ENCODE measurements at regions not wholly inside any gene's neighbourhood (a gene's known extent, or its start where the extent isn't known, plus 50 kb on each side); places are given as distances from the start of the nearest gene placed in this dataset.

DNA sequence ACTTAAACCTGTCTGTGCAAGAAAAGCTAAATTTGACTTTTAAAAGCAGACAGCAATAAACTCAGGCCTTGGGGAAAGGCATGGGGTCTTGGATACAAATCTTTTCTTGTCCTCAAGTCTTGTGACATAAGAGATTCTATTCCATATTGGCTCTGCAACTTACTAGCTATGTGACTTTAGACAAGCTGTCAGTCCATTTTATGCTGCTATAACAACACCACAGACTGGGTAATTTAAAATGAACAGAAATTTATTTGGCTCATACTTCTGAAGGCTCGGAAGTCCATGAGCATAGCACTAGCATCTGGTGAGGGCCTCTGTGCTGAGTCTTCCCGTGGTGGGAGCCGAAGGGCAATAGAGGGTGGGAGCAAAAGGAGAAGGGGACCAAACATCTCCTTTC lies 246.0 kb upstream of the MOCS1 start:
- H3K27me3 ChIP-seq (ENCODE audit: control insufficient read depth in 3 of 3, insufficient read depth in 3 of 3, low read length in 2 of 3): no peaks in the 10 kb centered on the region
- no peak overlapping the region for H3K9ac ChIP-seq (ENCODE audit: insufficient read depth in 1 of 2, low read length in 2 of 2)
- H3K4me3 ChIP-seq: no peak overlapping the region
- DNase-seq (no peak), ATAC-seq (ENCODE audit: insufficient read depth, low FRiP score) (no peak)
- H3K4me1 ChIP-seq (ENCODE audit: control insufficient read depth in 5 of 5, insufficient read depth in 5 of 5, low read length in 5 of 5): no peaks in the 10 kb centered on the region
- no peak overlapping the region for H3K27ac ChIP-seq (ENCODE audit: low read depth in 1 of 2, low read length in 1 of 2)
- no peaks in the 10 kb centered on the region for H3K36me3 ChIP-seq (ENCODE audit: control insufficient read depth in 4 of 4, insufficient read depth in 4 of 4, low read length in 4 of 4)
- H3K9me3 ChIP-seq (ENCODE audit: control insufficient read depth in 4 of 4, insufficient read depth in 3 of 4, low read length in 3 of 4): peaks cover 0 to 9% (median 7%) of the 10 kb centered on the region in 4 donors
- TF ChIP-seq, protein P1, sequence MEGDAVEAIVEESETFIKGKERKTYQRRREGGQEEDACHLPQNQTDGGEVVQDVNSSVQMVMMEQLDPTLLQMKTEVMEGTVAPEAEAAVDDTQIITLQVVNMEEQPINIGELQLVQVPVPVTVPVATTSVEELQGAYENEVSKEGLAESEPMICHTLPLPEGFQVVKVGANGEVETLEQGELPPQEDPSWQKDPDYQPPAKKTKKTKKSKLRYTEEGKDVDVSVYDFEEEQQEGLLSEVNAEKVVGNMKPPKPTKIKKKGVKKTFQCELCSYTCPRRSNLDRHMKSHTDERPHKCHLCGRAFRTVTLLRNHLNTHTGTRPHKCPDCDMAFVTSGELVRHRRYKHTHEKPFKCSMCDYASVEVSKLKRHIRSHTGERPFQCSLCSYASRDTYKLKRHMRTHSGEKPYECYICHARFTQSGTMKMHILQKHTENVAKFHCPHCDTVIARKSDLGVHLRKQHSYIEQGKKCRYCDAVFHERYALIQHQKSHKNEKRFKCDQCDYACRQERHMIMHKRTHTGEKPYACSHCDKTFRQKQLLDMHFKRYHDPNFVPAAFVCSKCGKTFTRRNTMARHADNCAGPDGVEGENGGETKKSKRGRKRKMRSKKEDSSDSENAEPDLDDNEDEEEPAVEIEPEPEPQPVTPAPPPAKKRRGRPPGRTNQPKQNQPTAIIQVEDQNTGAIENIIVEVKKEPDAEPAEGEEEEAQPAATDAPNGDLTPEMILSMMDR (IDR thresholded peaks at IDR 0.05; ENCODE audit: control extremely low read depth, extremely low read depth): no peak
- 78 to 80% methylated on average over 3 of the region's 3 CpGs for WGBS, 2 donors

DNA sequence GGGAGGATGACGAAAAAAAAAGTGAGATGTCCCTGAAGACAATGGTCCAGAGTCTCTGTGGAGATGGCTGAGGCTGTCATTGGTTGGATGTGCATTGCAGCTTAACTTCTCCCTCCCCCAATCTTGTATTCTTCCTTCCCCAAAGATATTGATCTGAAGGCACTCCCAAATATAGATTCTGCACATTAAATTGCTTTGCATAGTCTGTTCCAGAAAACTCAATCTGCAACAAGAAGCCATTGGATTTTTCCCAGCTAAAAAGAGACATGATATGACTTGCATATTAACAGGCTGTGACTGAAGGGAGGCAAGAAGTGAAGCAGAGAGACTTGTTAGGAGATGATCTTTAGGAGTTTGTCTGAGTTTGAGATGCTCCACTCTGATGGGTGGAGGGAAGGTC lies 245.2 kb upstream of the MOCS1 start:
- Histone ChIP-seq H3K9me3 (ENCODE audit: control insufficient read depth in 4 of 4, insufficient read depth in 3 of 4, low read length in 3 of 4) (peaks cover 0 to 9% (median 7%) of the 10 kb centered on the region in 4 donors), H3K27ac (ENCODE audit: low read depth in 1 of 2, low read length in 1 of 2) (no peak overlapping the region), H3K9ac (ENCODE audit: insufficient read depth in 1 of 2, low read length in 2 of 2) (no peak overlapping the region), H3K36me3 (ENCODE audit: control insufficient read depth in 4 of 4, insufficient read depth in 4 of 4, low read length in 4 of 4) (no peaks in the 10 kb centered on the region), H3K27me3 (ENCODE audit: control insufficient read depth in 3 of 3, insufficient read depth in 3 of 3, low read length in 2 of 3) (no peaks in the 10 kb centered on the region), H3K4me1 (ENCODE audit: control insufficient read depth in 5 of 5, insufficient read depth in 5 of 5, low read length in 5 of 5) (no peaks in the 10 kb centered on the region), H3K4me3 (no peak overlapping the region)
- ATAC-seq (ENCODE audit: insufficient read depth, low FRiP score) (no peak), DNase-seq (no peak)
- TF ChIP-seq, protein P1 (IDR thresholded peaks at IDR 0.05; ENCODE audit: control extremely low read depth, extremely low read depth): no peak
- WGBS, 2 donors: 87 to 94% methylated on average over 1 of the region's 1 CpG

DNA sequence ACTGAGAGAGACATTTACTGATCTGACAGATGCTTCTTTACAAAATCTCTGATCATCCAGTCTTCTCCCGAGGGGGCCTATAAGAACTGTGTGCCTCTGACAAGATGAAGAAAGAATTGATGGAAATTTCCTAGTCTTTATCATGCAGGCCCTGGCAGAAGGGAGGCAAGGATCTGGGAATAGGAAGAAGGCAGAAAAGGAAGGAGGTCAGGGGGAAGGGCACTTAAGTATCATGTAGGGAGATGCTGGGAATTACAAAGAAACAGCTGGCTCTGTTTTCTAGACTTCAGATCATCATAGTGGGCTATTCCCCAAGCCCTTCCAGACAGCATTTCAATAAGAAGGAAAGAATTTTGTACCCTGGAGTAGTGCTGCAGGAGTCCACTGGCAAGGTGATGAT lies 243.3 kb upstream of the MOCS1 start:
- Histone ChIP-seq H3K4me1 (ENCODE audit: control insufficient read depth in 5 of 5, insufficient read depth in 5 of 5, low read length in 5 of 5) (no peaks in the 10 kb centered on the region), H3K9me3 (ENCODE audit: control insufficient read depth in 4 of 4, insufficient read depth in 3 of 4, low read length in 3 of 4) (peaks cover 0 to 8% (median 2%) of the 10 kb centered on the region in 4 donors), H3K36me3 (ENCODE audit: control insufficient read depth in 4 of 4, insufficient read depth in 4 of 4, low read length in 4 of 4) (no peaks in the 10 kb centered on the region), H3K9ac (ENCODE audit: insufficient read depth in 1 of 2, low read length in 2 of 2) (no peak overlapping the region), H3K4me3 (no peak overlapping the region), H3K27me3 (ENCODE audit: control insufficient read depth in 3 of 3, insufficient read depth in 3 of 3, low read length in 2 of 3) (no peaks in the 10 kb centered on the region), H3K27ac (ENCODE audit: low read depth in 1 of 2, low read length in 1 of 2) (no peak overlapping the region)
- DNase-seq (no peak), ATAC-seq (ENCODE audit: insufficient read depth, low FRiP score) (no peak)
- 81 to 87% methylated on average over 1 of the region's 1 CpG for WGBS, 2 donors
- TF ChIP-seq, protein P1 (IDR thresholded peaks at IDR 0.05; ENCODE audit: control extremely low read depth, extremely low read depth): no peak

DNA sequence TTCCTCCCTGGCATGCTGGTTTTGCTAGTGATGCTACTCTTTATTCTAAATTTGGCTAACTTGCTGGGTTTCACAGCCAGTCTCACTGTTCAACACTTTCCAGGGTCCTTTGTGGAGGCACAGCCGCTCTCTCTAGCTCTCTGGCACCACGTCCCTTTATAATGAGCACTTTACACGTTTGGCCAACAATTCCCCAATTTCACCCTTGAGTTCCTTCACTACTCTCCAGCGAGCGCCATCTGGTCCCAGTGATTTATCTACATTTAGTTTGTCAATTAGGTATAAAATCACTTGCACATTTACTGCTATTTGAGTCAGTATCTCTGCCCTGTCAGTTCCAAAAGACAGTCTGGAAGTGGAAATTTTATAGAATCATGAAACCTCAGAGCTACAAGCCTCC lies 241.9 kb upstream of the MOCS1 start:
- Histone ChIP-seq H3K27ac (ENCODE audit: low read depth in 1 of 2, low read length in 1 of 2) (no peak overlapping the region), H3K4me3 (no peak overlapping the region), H3K4me1 (ENCODE audit: control insufficient read depth in 5 of 5, insufficient read depth in 5 of 5, low read length in 5 of 5) (no peaks in the 10 kb centered on the region), H3K36me3 (ENCODE audit: control insufficient read depth in 4 of 4, insufficient read depth in 4 of 4, low read length in 4 of 4) (no peaks in the 10 kb centered on the region), H3K27me3 (ENCODE audit: control insufficient read depth in 3 of 3, insufficient read depth in 3 of 3, low read length in 2 of 3) (no peaks in the 10 kb centered on the region), H3K9ac (ENCODE audit: insufficient read depth in 1 of 2, low read length in 2 of 2) (no peak overlapping the region), H3K9me3 (ENCODE audit: control insufficient read depth in 4 of 4, insufficient read depth in 3 of 4, low read length in 3 of 4) (peaks cover 0 to 5% (median 2%) of the 10 kb centered on the region in 4 donors)
- ATAC-seq (ENCODE audit: insufficient read depth, low FRiP score): no peak
- WGBS, 2 donors: 81 to 85% methylated on average over 5 of the region's 5 CpGs
- TF ChIP-seq, protein P1 (IDR thresholded peaks at IDR 0.05; ENCODE audit: control extremely low read depth, extremely low read depth): no peak
- no peak for DNase-seq
